ENCODE measurements at regions not wholly inside any gene's neighbourhood (a gene's known extent, or its start where the extent isn't known, plus 50 kb on each side); places are given as distances from the start of the nearest gene placed in this dataset.

DNA sequence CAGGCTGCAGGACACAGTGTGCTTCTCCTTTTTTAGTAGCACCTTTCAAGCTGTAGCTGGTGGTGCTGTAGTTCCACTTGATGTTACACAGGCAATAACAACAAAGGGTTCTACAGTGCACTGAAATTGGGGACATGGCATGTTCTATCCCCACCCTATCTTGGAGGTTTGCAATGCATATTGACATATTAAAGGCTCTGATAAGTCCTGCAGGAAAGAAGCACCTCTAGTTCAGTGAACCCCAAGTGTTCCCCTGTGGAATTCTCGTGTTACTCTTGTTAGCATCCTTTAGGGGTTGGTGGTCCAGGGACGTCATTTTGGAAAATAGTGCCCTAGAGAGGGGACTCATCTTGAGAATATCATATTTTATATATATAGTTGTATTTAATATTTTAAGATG, 337.6 kb downstream of the DHX35 start:
- TF ChIP-seq SP2 (tag by site-specific recombination; IDR thresholded peaks at IDR 0.05) (no peak), ZNF239 (tag by site-specific recombination; IDR thresholded peaks at IDR 0.05) (peak; percentile 95), ZFP37 (tag by site-specific recombination; IDR thresholded peaks at IDR 0.05) (no peak)
- TF ChIP-seq, protein P1, sequence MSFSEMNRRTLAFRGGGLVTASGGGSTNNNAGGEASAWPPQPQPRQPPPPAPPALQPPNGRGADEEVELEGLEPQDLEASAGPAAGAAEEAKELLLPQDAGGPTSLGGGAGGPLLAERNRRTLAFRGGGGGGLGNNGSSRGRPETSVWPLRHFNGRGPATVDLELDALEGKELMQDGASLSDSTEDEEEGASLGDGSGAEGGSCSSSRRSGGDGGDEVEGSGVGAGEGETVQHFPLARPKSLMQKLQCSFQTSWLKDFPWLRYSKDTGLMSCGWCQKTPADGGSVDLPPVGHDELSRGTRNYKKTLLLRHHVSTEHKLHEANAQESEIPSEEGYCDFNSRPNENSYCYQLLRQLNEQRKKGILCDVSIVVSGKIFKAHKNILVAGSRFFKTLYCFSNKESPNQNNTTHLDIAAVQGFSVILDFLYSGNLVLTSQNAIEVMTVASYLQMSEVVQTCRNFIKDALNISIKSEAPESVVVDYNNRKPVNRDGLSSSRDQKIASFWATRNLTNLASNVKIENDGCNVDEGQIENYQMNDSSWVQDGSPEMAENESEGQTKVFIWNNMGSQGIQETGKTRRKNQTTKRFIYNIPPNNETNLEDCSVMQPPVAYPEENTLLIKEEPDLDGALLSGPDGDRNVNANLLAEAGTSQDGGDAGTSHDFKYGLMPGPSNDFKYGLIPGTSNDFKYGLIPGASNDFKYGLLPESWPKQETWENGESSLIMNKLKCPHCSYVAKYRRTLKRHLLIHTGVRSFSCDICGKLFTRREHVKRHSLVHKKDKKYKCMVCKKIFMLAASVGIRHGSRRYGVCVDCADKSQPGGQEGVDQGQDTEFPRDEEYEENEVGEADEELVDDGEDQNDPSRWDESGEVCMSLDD (tag by site-specific recombination; IDR thresholded peaks at IDR 0.05): no peak
- Histone ChIP-seq H3K9me3 (ENCODE audit: control insufficient read depth, insufficient read depth, low read depth, low read length) (no peaks in the 10 kb centered on the region), H3K4me3 (ENCODE audit: low read depth, low read length) (no peak overlapping the region), H3K4me1 (ENCODE audit: control insufficient read depth, insufficient read depth, low read length) (no peaks in the 10 kb centered on the region), H3K36me3 (ENCODE audit: control insufficient read depth in 2 of 2, insufficient read depth in 1 of 2, low read length in 2 of 2) (no peaks in the 10 kb centered on the region), H3K27ac (ENCODE audit: extremely low read depth, low read depth, low read length) (no peak overlapping the region)
- ChIA-PET POLR2A (no interaction called here), CTCF (no interaction called here)

DNA sequence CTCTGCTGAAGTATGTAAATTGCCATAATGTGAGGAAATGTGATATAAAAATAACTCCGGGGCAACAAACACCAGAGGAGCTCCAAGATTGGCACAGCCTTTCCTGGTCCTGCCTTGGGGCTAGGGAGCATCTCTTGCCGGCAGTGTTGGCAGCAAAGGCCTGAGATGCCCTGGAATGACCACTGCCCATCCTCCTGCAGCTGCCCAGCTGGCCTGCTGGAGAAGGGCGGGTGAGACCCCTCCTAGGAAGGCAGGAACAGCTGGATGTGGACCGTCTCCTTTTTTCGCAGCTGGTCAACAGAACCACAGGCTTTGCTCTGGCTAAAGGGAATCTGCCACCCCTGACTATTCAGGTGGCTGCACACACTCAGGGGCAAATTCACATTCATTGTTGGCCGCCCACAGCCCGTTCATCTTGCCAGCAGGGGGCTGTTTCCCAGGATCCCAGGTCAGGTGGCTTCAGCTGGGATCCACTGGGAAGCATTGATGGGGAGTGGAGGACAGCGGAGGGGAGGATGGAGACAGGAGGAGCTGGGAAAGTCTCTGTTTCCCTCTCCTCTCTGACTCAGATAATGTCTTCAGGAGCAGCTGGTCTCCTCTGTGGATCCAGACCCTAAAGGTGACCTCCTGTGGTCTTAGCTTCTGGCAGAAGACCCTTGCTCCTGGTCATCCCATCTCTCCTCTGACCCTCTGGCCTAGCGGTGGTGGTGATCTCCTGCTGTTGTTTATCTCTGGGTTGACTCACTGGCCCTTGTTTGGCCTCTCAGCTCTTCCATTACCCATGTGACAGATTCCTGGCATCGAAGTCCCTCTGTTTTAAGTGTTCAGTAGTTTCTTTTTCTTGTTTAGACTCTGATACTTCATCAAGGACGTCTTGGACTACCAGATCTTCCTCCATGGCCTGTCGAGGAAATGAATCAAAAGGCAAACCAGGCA, 336.7 kb downstream of the DHX35 start:
- ChIA-PET POLR2A (no interaction called here), CTCF (no interaction called here)
- no peak overlapping the region for H3K27ac ChIP-seq (ENCODE audit: extremely low read depth, low read depth, low read length)
- H3K4me3 ChIP-seq (ENCODE audit: low read depth, low read length): no peak overlapping the region
- H3K4me1 ChIP-seq (ENCODE audit: control insufficient read depth, insufficient read depth, low read length): no peaks in the 10 kb centered on the region
- H3K9me3 ChIP-seq (ENCODE audit: control insufficient read depth, insufficient read depth, low read depth, low read length): no peaks in the 10 kb centered on the region
- TF ChIP-seq, protein P2, sequence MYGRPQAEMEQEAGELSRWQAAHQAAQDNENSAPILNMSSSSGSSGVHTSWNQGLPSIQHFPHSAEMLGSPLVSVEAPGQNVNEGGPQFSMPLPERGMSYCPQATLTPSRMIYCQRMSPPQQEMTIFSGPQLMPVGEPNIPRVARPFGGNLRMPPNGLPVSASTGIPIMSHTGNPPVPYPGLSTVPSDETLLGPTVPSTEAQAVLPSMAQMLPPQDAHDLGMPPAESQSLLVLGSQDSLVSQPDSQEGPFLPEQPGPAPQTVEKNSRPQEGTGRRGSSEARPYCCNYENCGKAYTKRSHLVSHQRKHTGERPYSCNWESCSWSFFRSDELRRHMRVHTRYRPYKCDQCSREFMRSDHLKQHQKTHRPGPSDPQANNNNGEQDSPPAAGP (tag by site-specific recombination; IDR thresholded peaks at IDR 0.05): no peak
- TF ChIP-seq ZNF791 (tag by site-specific recombination; IDR thresholded peaks at IDR 0.05) (no peak), ZNF768 (tag by site-specific recombination; IDR thresholded peaks at IDR 0.05) (no peak), GLIS2 (tag by site-specific recombination; IDR thresholded peaks at IDR 0.05) (no peak), ZNF302 (tag by site-specific recombination; IDR thresholded peaks at IDR 0.05; ENCODE audit: low read depth) (no peak), ZNF473 (tag by site-specific recombination; IDR thresholded peaks at IDR 0.05) (no peak), ZNF792 (tag by site-specific recombination; IDR thresholded peaks at IDR 0.05) (no peak), ZNF660 (tag by site-specific recombination; IDR thresholded peaks at IDR 0.05) (no peak)
- no peaks in the 10 kb centered on the region for H3K36me3 ChIP-seq (ENCODE audit: control insufficient read depth in 2 of 2, insufficient read depth in 1 of 2, low read length in 2 of 2)

DNA sequence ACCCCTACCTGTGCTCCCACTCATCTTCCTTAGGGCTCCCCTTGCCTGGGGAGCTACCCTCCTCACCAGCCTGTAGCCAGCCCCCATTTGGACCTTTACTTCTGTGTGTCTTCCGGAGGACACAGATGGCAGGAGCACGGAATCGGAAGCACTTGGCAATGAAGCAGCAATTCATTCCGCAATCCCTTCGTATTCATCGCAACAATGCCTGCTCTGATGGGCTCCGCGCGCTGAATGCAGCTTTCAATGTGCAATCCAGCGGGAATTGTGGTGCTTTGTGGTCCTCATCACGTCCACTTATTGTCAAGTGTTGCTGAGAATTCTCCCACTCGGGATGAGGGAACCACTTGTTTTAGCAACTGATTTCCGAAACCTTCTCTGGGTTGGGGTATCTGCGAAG, 336.0 kb downstream of the DHX35 start:
- POLR2A ChIA-PET: no interaction called here
- CTCF ChIA-PET: no interaction called here
- H3K27ac ChIP-seq (ENCODE audit: extremely low read depth, low read depth, low read length): no peak overlapping the region
- no peaks in the 10 kb centered on the region for H3K9me3 ChIP-seq (ENCODE audit: control insufficient read depth, insufficient read depth, low read depth, low read length)
- no peaks in the 10 kb centered on the region for H3K4me1 ChIP-seq (ENCODE audit: control insufficient read depth, insufficient read depth, low read length)
- H3K4me3 ChIP-seq (ENCODE audit: low read depth, low read length): no peak overlapping the region
- no peaks in the 10 kb centered on the region for H3K36me3 ChIP-seq (ENCODE audit: control insufficient read depth in 2 of 2, insufficient read depth in 1 of 2, low read length in 2 of 2)
- no peak for TF ChIP-seq ZBTB8A (tag by site-specific recombination; IDR thresholded peaks at IDR 0.05)
- TF ChIP-seq, protein P3, sequence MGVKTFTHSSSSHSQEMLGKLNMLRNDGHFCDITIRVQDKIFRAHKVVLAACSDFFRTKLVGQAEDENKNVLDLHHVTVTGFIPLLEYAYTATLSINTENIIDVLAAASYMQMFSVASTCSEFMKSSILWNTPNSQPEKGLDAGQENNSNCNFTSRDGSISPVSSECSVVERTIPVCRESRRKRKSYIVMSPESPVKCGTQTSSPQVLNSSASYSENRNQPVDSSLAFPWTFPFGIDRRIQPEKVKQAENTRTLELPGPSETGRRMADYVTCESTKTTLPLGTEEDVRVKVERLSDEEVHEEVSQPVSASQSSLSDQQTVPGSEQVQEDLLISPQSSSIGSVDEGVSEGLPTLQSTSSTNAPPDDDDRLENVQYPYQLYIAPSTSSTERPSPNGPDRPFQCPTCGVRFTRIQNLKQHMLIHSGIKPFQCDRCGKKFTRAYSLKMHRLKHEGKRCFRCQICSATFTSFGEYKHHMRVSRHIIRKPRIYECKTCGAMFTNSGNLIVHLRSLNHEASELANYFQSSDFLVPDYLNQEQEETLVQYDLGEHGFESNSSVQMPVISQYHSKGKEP (tag by site-specific recombination; IDR thresholded peaks at IDR 0.05): no peak
- no peak for TF ChIP-seq ZNF626 (tag by site-specific recombination; IDR thresholded peaks at IDR 0.05)
- no peak for TF ChIP-seq GLI4 (tag by site-specific recombination; IDR thresholded peaks at IDR 0.05)
- TF ChIP-seq ZSCAN23 (tag by site-specific recombination; IDR thresholded peaks at IDR 0.05): no peak
- TF ChIP-seq SCRT1 (tag by site-specific recombination; IDR thresholded peaks at IDR 0.05; ENCODE audit: borderline replicate concordance): no peak
- TF ChIP-seq HOXA7 (CRISPR knock-in tag; IDR thresholded peaks at IDR 0.05; ENCODE audit: borderline replicate concordance): no peak
- TF ChIP-seq MZF1 (tag by site-specific recombination; IDR thresholded peaks at IDR 0.05; ENCODE audit: borderline replicate concordance): no peak
- TF ChIP-seq ZNF311 (tag by site-specific recombination; IDR thresholded peaks at IDR 0.05; ENCODE audit: borderline replicate concordance): no peak
- no peak for TF ChIP-seq ZNF140 (tag by site-specific recombination; IDR thresholded peaks at IDR 0.05)
- TF ChIP-seq ZBTB7A (tag by site-specific recombination; IDR thresholded peaks at IDR 0.05; ENCODE audit: low read depth): no peak

Measured in HEK293 (cell line).